ENCODE measurements at regions not wholly inside any gene's neighbourhood (a gene's known extent, or its start where the extent isn't known, plus 50 kb on each side); places are given as distances from the start of the nearest gene placed in this dataset.

DNA sequence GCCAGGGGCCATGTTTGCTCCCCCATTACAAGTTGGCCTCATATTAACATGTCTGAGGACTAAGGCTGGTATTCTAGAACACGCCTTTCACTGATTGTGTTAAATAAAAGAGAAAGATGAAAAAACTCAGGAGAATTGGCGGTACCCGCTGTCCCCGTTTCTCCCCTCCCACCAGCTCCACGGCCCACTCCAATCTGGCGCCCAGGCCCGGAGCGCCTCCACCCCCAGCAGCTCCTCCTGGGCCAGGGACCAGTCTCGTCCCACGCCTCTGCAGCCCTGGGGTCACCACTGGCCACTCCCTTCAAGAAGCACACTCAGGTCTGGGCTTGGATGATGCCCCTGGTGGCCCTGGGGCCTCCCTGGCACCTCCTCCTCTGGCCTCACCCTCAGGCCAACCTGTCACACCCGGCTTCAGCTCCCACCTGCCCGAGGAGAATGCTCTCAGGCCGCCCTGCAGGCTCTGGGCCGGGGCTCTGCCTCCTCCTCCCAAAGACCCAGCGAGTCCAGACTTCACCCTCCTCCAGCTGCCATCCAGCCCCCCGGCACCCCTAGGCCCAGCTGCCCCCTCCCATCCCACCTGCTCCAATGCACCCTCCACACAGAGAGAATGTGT, 133.0 kb upstream of the PPP1R26 start:
- TF ChIP-seq, protein P1, sequence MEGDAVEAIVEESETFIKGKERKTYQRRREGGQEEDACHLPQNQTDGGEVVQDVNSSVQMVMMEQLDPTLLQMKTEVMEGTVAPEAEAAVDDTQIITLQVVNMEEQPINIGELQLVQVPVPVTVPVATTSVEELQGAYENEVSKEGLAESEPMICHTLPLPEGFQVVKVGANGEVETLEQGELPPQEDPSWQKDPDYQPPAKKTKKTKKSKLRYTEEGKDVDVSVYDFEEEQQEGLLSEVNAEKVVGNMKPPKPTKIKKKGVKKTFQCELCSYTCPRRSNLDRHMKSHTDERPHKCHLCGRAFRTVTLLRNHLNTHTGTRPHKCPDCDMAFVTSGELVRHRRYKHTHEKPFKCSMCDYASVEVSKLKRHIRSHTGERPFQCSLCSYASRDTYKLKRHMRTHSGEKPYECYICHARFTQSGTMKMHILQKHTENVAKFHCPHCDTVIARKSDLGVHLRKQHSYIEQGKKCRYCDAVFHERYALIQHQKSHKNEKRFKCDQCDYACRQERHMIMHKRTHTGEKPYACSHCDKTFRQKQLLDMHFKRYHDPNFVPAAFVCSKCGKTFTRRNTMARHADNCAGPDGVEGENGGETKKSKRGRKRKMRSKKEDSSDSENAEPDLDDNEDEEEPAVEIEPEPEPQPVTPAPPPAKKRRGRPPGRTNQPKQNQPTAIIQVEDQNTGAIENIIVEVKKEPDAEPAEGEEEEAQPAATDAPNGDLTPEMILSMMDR (IDR thresholded peaks at IDR 0.05), result no peak
- TF ChIP-seq POLR2A (IDR thresholded peaks at IDR 0.05), result no peak
- TF ChIP-seq EP300 (IDR thresholded peaks at IDR 0.05), result no peak
